Stimulated activated CD8-positive, alpha-beta memory T cell treated with anti-CD3 and anti-CD28 coated beads, Interleukin-15, amount 100 ng/mL, for 24 hours (primary cell): ENCODE measurements at regions not wholly inside any gene's neighbourhood (a gene's known extent, or its start where the extent isn't known, plus 50 kb on each side); places are given as distances from the start of the nearest gene placed in this dataset.

Experiments
- DNase-seq: peaks from one replicate; pipeline ENCODE4 v3.0.0-alpha.2; 2020; ENCODE audit warnings: low read depth

- no peak for DNase-seq
Observed at GRCh38 chr12:91441993-91442952, 259.7 kb upstream of the DCN start.

DNA sequence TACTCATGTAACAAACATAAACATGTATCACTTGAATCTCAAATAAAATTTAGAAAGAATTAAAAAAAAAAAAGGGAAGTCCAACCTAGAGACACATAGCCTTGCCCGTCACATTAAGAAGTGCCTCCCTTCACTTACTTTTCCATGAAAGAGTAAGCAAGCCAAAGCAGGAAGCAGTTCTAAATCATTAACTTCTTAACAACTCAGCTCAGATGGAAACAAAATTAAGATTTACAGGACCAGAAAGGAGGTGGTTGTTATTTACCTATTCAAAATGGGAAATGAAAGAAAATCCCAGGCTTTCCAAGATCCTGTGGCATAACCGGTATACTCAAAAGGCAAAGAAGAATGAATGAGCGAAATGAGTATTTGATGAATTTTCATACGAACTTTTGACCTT is 258.6 kb upstream of the DCN start:
- DNase-seq, result no peak

DNA sequence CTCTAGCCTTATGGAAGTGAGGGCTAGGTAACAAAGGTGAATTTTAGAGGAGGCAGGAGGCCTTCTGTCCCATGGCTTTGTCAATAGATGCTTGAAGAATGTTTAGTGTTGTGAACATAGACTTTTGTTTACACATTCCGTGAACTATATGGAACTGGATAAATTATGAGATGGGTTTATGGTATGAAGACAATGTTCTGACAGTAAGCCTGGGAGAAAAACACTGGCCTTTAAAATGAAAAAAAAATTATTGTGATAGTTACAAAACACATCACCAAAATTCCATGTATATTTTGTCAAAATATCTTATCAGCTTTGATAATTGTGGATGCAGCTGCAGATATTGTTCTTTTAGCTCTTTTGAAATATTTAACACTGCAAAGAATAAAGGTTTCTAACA is 251.5 kb upstream of the DCN start:
- DNase-seq, result no peak

- no peak for DNase-seq
Observed at GRCh38 chr12:91432755-91433154, 250.1 kb upstream of the DCN start.

DNA sequence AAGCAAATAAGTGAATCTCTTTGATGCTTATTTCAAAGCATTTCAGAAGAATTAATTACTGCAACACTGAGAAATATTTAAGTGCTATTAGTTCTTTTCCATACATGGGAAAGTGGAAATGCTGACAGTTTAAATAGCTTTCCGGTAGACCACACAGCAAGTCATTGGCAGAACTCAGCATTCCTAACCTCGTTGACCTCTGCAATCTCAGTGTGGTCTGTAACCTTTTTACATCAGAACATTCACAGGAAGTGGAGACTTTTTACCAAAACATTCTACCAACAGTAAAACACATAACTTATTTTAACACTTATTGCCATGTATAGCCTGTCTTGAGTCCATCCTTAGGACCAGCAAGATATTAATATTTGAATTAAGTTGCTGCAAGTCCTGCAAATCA is 249.5 kb upstream of the DCN start:
- no peak for DNase-seq

DNA sequence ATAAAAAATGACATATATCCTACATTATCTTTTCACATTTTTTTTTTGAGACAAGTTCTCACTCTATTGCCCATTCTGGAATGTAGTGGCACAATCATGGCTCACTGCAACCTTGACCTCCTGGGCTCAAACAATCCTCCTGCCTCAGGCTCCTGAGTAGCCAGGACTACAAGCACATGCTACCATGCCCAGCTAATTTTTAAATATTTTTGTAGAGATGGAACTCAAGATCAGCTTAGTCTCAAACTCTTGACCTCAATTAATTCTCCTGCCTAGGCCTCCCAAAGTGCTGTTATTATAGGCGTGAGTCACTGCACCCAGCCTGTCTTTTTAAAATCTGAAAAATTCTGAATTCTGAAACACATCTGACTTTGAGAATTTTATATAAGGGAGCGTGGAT is 241.9 kb upstream of the DCN start:
- no peak for DNase-seq

- DNase-seq, result no peak
Observed at GRCh38 chr12:91423693-91424050, 241.1 kb upstream of the DCN start.

DNA sequence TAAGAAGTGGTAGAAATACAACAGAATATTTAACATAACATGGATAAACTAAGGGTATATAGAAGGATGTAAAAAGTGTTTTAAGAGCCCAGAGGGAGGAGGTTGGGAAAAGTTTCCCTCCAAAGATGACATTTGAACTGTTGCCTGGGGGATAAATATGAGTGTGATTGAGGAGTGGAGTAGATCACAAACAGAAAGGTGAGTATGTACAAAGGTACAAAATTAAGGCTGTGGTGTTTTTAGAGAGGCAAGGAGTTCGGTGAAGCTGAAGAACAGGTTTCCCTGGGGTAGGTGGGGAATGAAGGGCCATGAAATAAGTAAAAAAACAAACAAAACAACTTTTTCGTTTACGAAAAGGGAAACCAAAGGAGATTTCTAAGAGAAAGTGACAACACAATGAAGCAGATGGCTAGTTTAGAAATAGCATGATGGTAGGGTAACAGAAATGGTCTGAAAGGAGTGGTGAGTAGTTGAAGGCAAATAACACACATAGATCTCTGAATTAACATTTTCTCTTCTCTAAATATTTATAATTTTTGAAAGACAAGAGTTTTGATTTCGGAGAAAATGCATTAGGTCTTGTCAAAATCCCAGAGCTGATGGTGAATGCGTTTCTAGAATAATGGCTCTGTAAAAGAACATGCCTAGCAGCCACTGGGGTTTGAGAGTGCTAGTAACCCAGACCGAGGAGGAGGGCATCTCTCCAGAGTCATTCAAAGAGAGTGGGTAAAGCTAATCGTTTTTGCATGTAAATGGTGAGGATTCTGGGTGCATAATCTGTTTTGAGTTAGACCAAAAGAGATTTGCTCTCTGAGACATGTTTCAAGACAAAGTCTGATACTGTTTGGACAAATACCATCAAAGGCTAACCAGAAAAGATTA is 240.4 kb upstream of the DCN start:
- no peak for DNase-seq

GRCh38 chr12:91422127-91422526 is 239.5 kb upstream of the DCN start:
- DNase-seq, result no peak

GRCh38 chr12:91419809-91420208 is 237.2 kb upstream of the DCN start:
- no peak for DNase-seq

- no peak for DNase-seq
Observed at GRCh38 chr12:91418221-91419090, 235.8 kb upstream of the DCN start.

GRCh38 chr12:91417650-91418049 is 235.0 kb upstream of the DCN start:
- no peak for DNase-seq

GRCh38 chr12:91414636-91415035 is 232.0 kb upstream of the DCN start:
- no peak for DNase-seq

- DNase-seq, result no peak
Observed at GRCh38 chr12:91413581-91414546, 231.2 kb upstream of the DCN start.

- DNase-seq, result no peak
Observed at GRCh38 chr12:91406920-91407341, 224.3 kb upstream of the DCN start.

- DNase-seq, result no peak
Observed at GRCh38 chr12:91404441-91404840, 221.8 kb upstream of the DCN start.

DNA sequence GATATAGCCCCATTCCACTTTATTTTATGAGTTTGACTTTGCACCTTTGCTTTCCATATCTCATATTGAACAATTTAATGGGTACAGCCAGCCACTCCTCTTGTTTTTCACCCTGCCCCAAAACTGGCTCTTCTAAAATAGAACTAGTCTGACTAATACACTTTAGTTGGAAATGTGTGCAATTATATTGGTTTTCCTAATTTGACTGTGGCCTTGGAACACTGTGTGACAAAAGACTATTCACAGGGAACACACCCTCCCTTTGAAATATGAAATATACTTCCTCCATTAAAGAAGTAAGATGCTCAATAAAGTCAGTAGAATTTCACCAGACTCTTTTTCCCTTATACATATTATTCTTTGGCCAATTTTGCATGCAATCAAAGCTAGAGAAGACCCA is 218.6 kb upstream of the DCN start:
- DNase-seq, result no peak

GRCh38 chr12:91400271-91400670 is 217.7 kb upstream of the DCN start:
- no peak for DNase-seq

GRCh38 chr12:91397866-91398532 is 215.4 kb upstream of the DCN start:
- no peak for DNase-seq

DNA sequence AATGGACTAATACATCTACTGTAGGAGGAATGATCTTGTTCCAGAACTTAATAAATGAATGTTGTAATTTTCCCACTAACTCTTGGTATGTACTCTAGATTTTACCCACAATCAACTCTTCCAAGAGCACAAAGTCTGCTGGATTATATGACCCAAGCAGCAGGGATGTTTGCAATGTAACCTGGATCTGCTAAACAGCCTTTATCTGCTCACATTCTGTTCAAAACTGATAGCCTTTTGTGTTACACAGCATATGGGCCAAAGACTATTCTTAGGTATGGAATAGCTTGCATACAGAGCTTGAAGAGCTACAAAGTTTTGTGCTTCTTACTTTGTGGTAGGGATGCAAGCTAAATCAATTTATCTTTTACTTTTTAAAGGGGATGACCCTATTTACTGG is 213.7 kb upstream of the DCN start:
- no peak for DNase-seq
